HG03439 (cell line): ENCODE measurements at regions not wholly inside any gene's neighbourhood (a gene's known extent, or its start where the extent isn't known, plus 50 kb on each side); places are given as distances from the start of the nearest gene placed in this dataset.

Source experiments
- ATAC-seq: cut with Tn5 transposase; IDR thresholded peaks from one replicate; pipeline ENCODE4 v1.9.1; 2021; ENCODE audit warnings: mild to moderate bottlenecking, moderate library complexity; ENCODE audit not compliant: unreplicated experiment

- ATAC-seq = no peak
Observed at GRCh38 chr18:75926811-75927210, 499.3 kb upstream of the SMIM21 start.

- no peak for ATAC-seq
Observed at GRCh38 chr18:75923169-75923568, 495.7 kb upstream of the SMIM21 start.

GRCh38 chr18:75916624-75916982, 489.1 kb upstream of the SMIM21 start:
- no peak for ATAC-seq

- no peak for ATAC-seq
Observed at GRCh38 chr18:75915941-75916623, 488.6 kb upstream of the SMIM21 start.

GRCh38 chr18:75912829-75913228, 485.3 kb upstream of the SMIM21 start:
- no peak for ATAC-seq

GRCh38 chr18:75904416-75904815, 476.9 kb upstream of the SMIM21 start:
- ATAC-seq = no peak

- no peak for ATAC-seq
Observed at GRCh38 chr18:75898651-75899050, 471.1 kb upstream of the SMIM21 start.

- ATAC-seq = no peak
Observed at GRCh38 chr18:75897386-75897785, 469.9 kb upstream of the SMIM21 start.

GRCh38 chr18:75896865-75897264, 469.4 kb upstream of the SMIM21 start:
- no peak for ATAC-seq

- no peak for ATAC-seq
Observed at GRCh38 chr18:75895135-75895534, 467.6 kb upstream of the SMIM21 start.

GRCh38 chr18:75884728-75885127, 457.2 kb upstream of the SMIM21 start:
- ATAC-seq = no peak

- no peak for ATAC-seq
Observed at GRCh38 chr18:75880925-75881504, 453.5 kb upstream of the SMIM21 start.

- no peak for ATAC-seq
Observed at GRCh38 chr18:75880266-75880665, 452.8 kb upstream of the SMIM21 start.

GRCh38 chr18:75879196-75879595, 451.7 kb upstream of the SMIM21 start:
- ATAC-seq = no peak

GRCh38 chr18:75875559-75875958, 448.1 kb upstream of the SMIM21 start:
- ATAC-seq = no peak

- ATAC-seq = no peak
Observed at GRCh38 chr18:75874401-75875089, 447.0 kb upstream of the SMIM21 start.

- no peak for ATAC-seq
Observed at GRCh38 chr18:75871596-75871995, 444.1 kb upstream of the SMIM21 start.

GRCh38 chr18:75869162-75869561, 441.7 kb upstream of the SMIM21 start:
- ATAC-seq = no peak

GRCh38 chr18:75868031-75868430, 440.5 kb upstream of the SMIM21 start:
- no peak for ATAC-seq

GRCh38 chr18:75865639-75866038, 438.1 kb upstream of the SMIM21 start:
- no peak for ATAC-seq

GRCh38 chr18:75864816-75865215, 437.3 kb upstream of the SMIM21 start:
- no peak for ATAC-seq

GRCh38 chr18:75863696-75864095, 436.2 kb upstream of the SMIM21 start:
- no peak for ATAC-seq
